ENCODE measurements at regions not wholly inside any gene's neighbourhood (a gene's known extent, or its start where the extent isn't known, plus 50 kb on each side); places are given as distances from the start of the nearest gene placed in this dataset.

DNA sequence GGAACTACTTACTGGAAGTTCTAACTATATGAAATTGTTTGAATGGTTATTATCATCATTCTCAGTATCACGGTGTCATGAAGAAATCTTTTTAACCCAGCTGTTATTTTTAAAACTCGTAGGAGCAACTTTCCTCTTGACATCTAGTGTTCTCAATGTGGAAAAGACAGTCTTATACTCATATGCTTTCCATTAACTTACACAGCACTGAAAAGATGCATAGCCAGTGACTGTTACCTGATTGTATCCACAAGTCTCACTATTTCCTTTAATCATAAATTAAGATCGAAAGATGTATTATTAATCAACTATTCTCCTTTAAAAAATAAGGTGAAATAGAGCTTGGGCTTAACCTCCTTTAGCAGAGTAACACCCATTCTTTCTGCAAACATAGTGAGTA is 59.7 kb upstream of the TNFSF4 start:
- no peak for TF ChIP-seq CTCF (conservative IDR thresholded peaks at IDR 0.05 in 1 of 2, IDR thresholded peaks at IDR 0.05 in 1 of 2; ENCODE audit: low read depth in 1 of 2, low read length in 2 of 2)
- TF ChIP-seq EZH2 (IDR thresholded peaks at IDR 0.05; ENCODE audit: low read length, missing control alignments): no peak

Data from fibroblast of lung (primary cell).